ENCODE measurements at regions not wholly inside any gene's neighbourhood (a gene's known extent, or its start where the extent isn't known, plus 50 kb on each side); places are given as distances from the start of the nearest gene placed in this dataset.

DNA sequence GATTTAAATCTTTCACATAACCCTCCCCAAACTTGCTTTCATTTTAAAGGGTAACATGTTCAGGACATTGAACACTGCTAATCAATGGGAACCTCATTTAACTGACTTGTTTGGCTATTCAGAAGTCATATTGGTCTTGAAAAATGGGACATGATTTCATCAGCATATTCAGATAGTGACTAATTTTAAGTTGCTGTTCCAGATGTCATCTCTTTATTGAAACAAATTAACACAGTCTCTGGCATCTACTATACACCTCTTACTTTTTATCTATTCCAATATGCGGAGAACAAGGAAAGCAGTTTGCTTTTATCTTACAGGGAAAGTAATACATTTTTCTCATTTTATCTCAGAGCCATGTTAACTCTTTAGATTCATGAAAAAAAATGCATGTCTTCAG, 310.1 kb downstream of the S1PR1 start:
- H3K27ac ChIP-seq = no peak overlapping the region
- no peak overlapping the region for H3K4me3 ChIP-seq
- H3K27me3 ChIP-seq = no peaks in the 10 kb centered on the region
- H3K4me1 ChIP-seq = no peaks in the 10 kb centered on the region
- intact Hi-C loops (cut with DNase I; ENCODE audit: low total_unique reads) = no loop called here
- no peak for TF ChIP-seq EP300 (IDR thresholded peaks at IDR 0.05)
- no peak for TF ChIP-seq POLR2AphosphoS5 (IDR thresholded peaks at IDR 0.05)
- no peak for TF ChIP-seq POLR2A (IDR thresholded peaks at IDR 0.05)
- no peak for TF ChIP-seq CTCF (IDR thresholded peaks at IDR 0.05)
- DNase-seq = no peak
- H3K9me3 ChIP-seq = no peaks in the 10 kb centered on the region
- WGBS, 5 donors = 0 to 23% (median 0%) methylated on average over 1 of the region's 1 CpG
- H3K36me3 ChIP-seq = no peaks in the 10 kb centered on the region

DNA sequence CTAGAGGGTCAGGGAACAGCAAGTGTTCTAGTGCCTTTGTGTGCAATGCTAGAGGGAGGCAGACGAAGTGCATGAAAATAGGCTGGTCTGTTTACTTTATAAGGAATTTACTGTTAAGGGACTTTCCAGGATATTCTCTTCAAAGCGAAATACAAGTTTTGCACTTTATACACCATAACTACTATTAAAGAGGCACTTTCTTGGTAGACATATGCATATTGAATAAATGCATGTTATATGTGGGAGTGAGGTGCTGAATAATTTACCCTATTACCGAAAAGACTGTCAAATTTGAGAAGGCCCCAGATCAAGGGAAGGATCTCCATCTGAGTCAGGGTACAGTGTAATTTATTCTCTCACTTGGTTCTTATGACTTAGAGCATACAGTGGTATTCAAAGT, 310.5 kb downstream of the S1PR1 start:
- intact Hi-C loops (cut with DNase I; ENCODE audit: low total_unique reads) = no loop called here
- no peak overlapping the region for H3K4me3 ChIP-seq
- H3K27ac ChIP-seq = no peak overlapping the region
- H3K4me1 ChIP-seq = no peaks in the 10 kb centered on the region
- H3K36me3 ChIP-seq = no peaks in the 10 kb centered on the region
- H3K27me3 ChIP-seq = no peaks in the 10 kb centered on the region
- no peaks in the 10 kb centered on the region for H3K9me3 ChIP-seq
- no peak for DNase-seq
- WGBS, 5 donors = 49 to 63% (median 50%) methylated on average over 3 of the region's 3 CpGs
- TF ChIP-seq POLR2AphosphoS5 (IDR thresholded peaks at IDR 0.05) = no peak
- no peak for TF ChIP-seq POLR2A (IDR thresholded peaks at IDR 0.05)
- TF ChIP-seq CTCF (IDR thresholded peaks at IDR 0.05) = no peak
- no peak for TF ChIP-seq EP300 (IDR thresholded peaks at IDR 0.05)

- intact Hi-C loops (cut with DNase I; ENCODE audit: low total_unique reads) = no loop called here
- Histone ChIP-seq H3K27me3 (no peaks in the 10 kb centered on the region), H3K27ac (no peak overlapping the region), H3K4me3 (no peak overlapping the region), H3K36me3 (no peaks in the 10 kb centered on the region), H3K9me3 (no peaks in the 10 kb centered on the region), H3K4me1 (no peaks in the 10 kb centered on the region)
- no peak for DNase-seq
- TF ChIP-seq POLR2AphosphoS5 (IDR thresholded peaks at IDR 0.05) (no peak), EP300 (IDR thresholded peaks at IDR 0.05) (no peak), CTCF (IDR thresholded peaks at IDR 0.05) (no peak), POLR2A (IDR thresholded peaks at IDR 0.05) (no peak)
Observed at GRCh38 chr1:101548376-101548775, 311.6 kb downstream of the S1PR1 start.

DNA sequence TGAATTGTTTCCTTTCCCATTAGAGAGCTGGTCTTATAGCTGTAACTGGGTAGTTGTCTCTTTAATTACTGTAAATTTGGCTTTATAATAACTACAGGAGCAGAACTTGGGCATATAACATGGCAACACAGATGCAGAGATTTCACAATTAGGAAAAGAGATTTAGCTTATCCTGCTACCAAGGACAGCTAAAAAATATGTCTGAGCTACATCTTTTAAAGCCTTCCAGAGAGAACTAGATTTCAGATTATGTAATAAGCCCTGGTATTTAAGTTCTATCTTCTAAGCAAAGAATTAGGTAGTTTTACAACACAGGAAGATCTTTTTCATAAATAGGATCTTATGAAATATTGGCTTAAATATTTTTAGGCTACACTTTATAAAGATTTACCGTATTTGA, 313.8 kb downstream of the S1PR1 start:
- Histone ChIP-seq H3K27ac (no peak overlapping the region), H3K36me3 (no peaks in the 10 kb centered on the region), H3K9me3 (peaks cover 0 to 8% (median 2%) of the 10 kb centered on the region in 4 donors), H3K27me3 (no peaks in the 10 kb centered on the region), H3K4me1 (no peaks in the 10 kb centered on the region), H3K4me3 (no peak overlapping the region)
- DNase-seq = no peak
- intact Hi-C loops (cut with DNase I; ENCODE audit: low total_unique reads) = no loop called here
- no peak for TF ChIP-seq EP300 (IDR thresholded peaks at IDR 0.05)
- no peak for TF ChIP-seq POLR2AphosphoS5 (IDR thresholded peaks at IDR 0.05)
- TF ChIP-seq CTCF (IDR thresholded peaks at IDR 0.05) = no peak
- no peak for TF ChIP-seq POLR2A (IDR thresholded peaks at IDR 0.05)
- 95 to 100% (median 98%) methylated on average over 1 of the region's 1 CpG for WGBS, 5 donors
